ENCODE measurements at regions not wholly inside any gene's neighbourhood (a gene's known extent, or its start where the extent isn't known, plus 50 kb on each side); places are given as distances from the start of the nearest gene placed in this dataset.

- Histone ChIP-seq H3K4me1 (no peaks in the 10 kb centered on the region), H3K4me3 (no peak overlapping the region), H3K9me3 (no peaks in the 10 kb centered on the region), H3K27ac (no peak overlapping the region), H3K27me3 (no peaks in the 10 kb centered on the region), H3K36me3 (replicated peaks in 1 of 2; ENCODE audit: insufficient read depth in 1 of 2, low read depth in 2 of 2) (no peaks in the 10 kb centered on the region)
- ATAC-seq (no peak), DNase-seq (no peak)
- intact Hi-C loops (cut with DNase I), result no loop called here
- 70% methylated on average over 3 of the region's 3 CpGs for WGBS, 2 donors
- TF ChIP-seq POLR2A (IDR thresholded peaks at IDR 0.05) (no peak), CTCF (IDR thresholded peaks at IDR 0.05) (no peak)
Measured at GRCh38 chr6:14770040-14770439, 475.8 kb upstream of the JARID2 start.

GRCh38 chr6:14770572-14770971, 475.3 kb upstream of the JARID2 start:
- DNase-seq, result no peak
- Histone ChIP-seq H3K27ac (no peak overlapping the region), H3K9me3 (no peaks in the 10 kb centered on the region), H3K4me3 (no peak overlapping the region), H3K27me3 (no peaks in the 10 kb centered on the region), H3K36me3 (replicated peaks in 1 of 2; ENCODE audit: insufficient read depth in 1 of 2, low read depth in 2 of 2) (no peaks in the 10 kb centered on the region), H3K4me1 (no peaks in the 10 kb centered on the region)
- WGBS, 2 donors, result 84 to 88% methylated on average over 6 of the region's 6 CpGs
- intact Hi-C loops (cut with DNase I), result no loop called here
- no peak for TF ChIP-seq CTCF (IDR thresholded peaks at IDR 0.05)
- TF ChIP-seq POLR2A (IDR thresholded peaks at IDR 0.05), result no peak
- ATAC-seq, result no peak

DNA sequence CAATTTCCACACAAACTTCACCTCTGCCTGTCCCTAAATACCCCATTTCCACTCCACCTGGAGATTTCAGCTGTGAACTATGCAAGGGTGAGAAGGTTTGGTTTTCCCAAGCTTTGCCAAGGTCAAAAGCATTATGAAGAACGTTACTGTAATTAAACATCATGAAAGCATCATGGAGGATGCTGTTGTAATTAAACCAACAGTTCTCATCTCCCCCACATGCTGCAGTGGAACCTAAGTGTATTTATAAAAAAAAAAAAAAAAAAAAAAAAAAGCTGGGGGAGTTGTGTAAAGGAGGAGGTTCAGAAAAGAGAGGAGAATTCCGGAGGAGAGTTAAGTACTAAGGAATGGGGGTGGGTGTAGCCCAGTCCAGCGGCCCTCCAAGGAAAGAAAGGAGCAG, 474.9 kb upstream of the JARID2 start:
- Histone ChIP-seq H3K36me3 (replicated peaks in 1 of 2; ENCODE audit: insufficient read depth in 1 of 2, low read depth in 2 of 2) (no peaks in the 10 kb centered on the region), H3K4me1 (no peaks in the 10 kb centered on the region), H3K9me3 (no peaks in the 10 kb centered on the region), H3K4me3 (no peak overlapping the region), H3K27ac (no peak overlapping the region), H3K27me3 (no peaks in the 10 kb centered on the region)
- intact Hi-C loops (cut with DNase I), result no loop called here
- DNase-seq, result no peak
- no peak for ATAC-seq
- WGBS, 2 donors, result 53 to 54% methylated on average over 3 of the region's 3 CpGs
- TF ChIP-seq POLR2A (IDR thresholded peaks at IDR 0.05), result no peak
- TF ChIP-seq CTCF (IDR thresholded peaks at IDR 0.05), result no peak

GRCh38 chr6:14772188-14772587, 473.7 kb upstream of the JARID2 start:
- Histone ChIP-seq H3K9me3 (no peaks in the 10 kb centered on the region), H3K36me3 (replicated peaks in 1 of 2; ENCODE audit: insufficient read depth in 1 of 2, low read depth in 2 of 2) (no peaks in the 10 kb centered on the region), H3K4me3 (no peak overlapping the region), H3K4me1 (no peaks in the 10 kb centered on the region), H3K27ac (no peak overlapping the region), H3K27me3 (no peaks in the 10 kb centered on the region)
- no peak for DNase-seq
- intact Hi-C loops (cut with DNase I), result no loop called here
- no peak for ATAC-seq
- TF ChIP-seq CTCF (IDR thresholded peaks at IDR 0.05) (no peak), POLR2A (IDR thresholded peaks at IDR 0.05) (no peak)
- WGBS, 2 donors, result 76 to 81% methylated on average over 7 of the region's 7 CpGs

GRCh38 chr6:14775528-14775927, 470.3 kb upstream of the JARID2 start:
- TF ChIP-seq POLR2A (IDR thresholded peaks at IDR 0.05) (no peak), CTCF (IDR thresholded peaks at IDR 0.05) (no peak)
- no peaks in the 10 kb centered on the region for H3K4me1 ChIP-seq
- ATAC-seq (no peak), DNase-seq (no peak)
- no peaks in the 10 kb centered on the region for H3K9me3 ChIP-seq
- no peak overlapping the region for H3K4me3 ChIP-seq
- no peak overlapping the region for H3K27ac ChIP-seq
- no peaks in the 10 kb centered on the region for H3K36me3 ChIP-seq (replicated peaks in 1 of 2; ENCODE audit: insufficient read depth in 1 of 2, low read depth in 2 of 2)
- H3K27me3 ChIP-seq, result no peaks in the 10 kb centered on the region
- intact Hi-C loops (cut with DNase I), result no loop called here
- 24 to 44% methylated on average over 1 of the region's 1 CpG for WGBS, 2 donors

All from body of pancreas (tissue), 4 donors.